Fibroblast of skin of right biceps (primary cell): ENCODE measurements at regions not wholly inside any gene's neighbourhood (a gene's known extent, or its start where the extent isn't known, plus 50 kb on each side); places are given as distances from the start of the nearest gene placed in this dataset.

Experiments
- DNase-seq: peaks from one replicate; pipeline ENCODE4 v3.0.0-alpha.2; 2013

DNA sequence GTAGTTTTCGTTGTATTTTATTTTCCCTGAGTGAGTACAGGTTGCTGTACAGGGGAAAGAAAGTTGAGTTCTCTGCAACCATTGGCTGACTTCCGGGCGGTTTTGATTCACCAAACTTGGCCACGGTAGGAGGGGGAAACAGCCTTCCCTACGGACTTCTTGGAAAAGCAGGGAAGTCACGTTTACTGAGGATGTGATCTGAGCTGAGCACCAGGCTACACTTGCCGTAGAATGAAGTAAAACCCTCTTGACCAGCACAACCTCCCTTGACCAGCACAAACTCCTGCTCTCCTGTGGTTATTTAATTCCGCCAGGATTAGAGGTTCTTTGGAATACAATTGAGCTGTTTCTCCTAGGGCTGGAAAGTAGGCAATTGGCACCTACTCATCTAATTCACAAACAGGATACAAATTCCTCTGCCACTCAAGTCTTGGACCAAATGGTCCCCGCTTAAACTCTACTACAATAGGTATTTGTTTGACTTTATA lies 242.0 kb upstream of the RBFOX1 start:
- no peak for DNase-seq

DNA sequence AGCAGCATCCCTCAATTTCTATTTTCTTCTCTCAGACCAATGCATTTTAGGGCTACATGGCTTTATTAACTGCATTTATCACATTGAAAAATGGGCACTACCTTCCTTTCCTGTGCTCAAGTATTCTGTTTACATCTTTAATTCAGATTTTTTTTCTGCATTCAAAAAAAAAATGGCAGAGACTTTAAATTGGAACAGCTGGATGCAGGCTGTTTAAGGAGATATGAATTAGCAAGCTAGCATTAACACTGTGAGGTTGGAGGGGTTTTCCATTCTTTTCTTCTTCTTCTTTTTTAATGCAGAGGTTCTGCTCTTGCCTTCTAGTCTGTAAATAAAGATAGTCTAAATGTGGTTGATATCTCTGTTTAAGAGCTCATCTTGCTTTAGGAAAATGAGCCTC lies 242.9 kb upstream of the RBFOX1 start:
- no peak for DNase-seq

DNA sequence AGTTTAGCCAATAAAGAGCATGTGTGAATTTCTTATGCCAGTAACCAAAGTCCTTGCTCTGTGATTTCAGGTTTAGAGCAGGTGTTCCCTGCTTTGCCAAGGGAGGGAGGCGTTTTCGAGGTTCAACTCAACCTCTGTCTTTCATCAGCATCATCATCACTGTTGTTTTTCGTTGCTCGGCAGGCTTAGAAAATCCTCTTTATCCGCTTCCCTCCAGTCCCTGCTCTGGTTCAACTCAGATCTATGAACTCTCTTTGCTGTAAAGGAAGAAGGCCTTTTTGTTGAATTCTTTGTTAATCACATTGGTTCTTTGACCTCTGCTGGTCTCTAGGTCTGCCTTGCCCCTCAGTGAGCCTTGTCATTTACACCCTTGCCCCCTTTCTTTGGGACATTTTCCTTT lies 243.9 kb upstream of the RBFOX1 start:
- no peak for DNase-seq

DNA sequence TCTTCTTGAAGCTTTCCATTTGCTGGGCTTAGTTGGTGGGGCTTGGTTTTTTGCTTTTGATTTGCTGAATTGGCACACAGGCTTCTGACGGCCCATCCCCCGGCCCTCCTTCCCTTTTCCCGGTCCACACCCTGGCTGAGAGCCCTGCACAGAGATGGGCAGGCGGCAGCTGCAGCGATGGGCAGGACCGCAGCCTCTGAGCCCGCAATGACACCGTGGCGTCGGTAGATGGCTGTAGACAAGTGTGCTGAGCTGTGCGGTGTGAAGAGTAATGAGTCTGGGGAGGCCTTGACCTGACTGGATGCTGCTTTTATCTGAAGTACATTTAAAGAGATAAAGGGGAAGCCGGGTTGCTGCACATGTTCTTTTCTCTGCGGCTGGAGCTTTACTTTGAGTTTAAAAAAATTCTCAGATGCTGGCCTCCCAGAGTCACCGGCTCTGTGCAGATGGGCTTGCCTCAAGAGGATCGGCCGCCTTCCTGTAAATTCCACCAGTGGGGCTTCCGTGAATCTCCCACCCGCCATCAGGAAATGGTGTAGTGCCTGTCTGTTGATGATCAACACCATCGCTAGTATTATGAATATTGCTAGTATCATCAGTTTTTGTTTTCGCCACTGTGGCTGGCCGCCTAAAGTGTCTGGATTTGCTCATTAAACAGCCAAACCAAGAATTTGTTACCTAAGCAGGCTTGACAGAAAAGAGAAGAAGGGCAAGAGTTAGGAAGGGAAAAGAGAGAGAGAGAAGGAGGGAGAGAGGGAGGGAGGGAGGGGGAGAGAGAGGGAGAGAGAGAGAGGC lies 245.6 kb upstream of the RBFOX1 start:
- no peak for DNase-seq

DNA sequence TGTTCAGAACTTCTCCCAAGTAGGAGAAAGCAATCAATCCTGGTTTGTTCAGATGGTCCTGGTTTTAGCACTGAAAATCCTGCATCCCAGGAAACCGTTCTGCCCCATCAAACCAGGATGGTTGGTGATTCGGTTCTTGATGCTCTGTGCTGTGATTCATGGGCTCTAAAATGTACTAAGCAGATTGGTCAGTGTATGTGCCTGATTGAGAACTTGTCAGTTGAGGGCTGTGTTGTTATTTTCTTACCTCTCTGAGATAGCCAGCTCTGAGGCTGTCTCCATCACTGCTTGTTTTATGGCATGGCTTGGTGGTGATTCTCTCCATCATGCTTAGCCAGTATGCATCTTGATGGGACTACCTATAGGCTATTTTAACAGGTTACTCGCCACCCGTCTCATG lies 246.9 kb upstream of the RBFOX1 start:
- DNase-seq: no peak

DNA sequence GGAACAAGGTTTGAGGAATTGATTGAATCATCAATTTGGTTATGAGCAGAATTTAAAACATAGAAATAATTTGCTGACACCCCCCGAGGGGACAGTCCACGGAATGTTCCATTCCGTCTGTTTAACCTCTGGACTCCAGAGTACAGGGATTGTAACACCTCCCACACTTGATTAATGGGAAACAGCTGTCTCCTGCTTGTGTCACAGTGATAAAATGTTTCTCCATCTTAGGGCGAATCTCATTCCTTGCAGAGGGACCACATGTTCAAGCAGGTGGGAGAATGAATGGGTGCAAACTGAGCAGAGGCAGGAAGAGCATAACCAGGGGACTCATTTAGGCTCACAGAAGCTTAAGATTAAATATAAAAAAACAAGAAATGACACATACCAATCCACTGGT lies 249.5 kb upstream of the RBFOX1 start:
- DNase-seq: no peak

DNA sequence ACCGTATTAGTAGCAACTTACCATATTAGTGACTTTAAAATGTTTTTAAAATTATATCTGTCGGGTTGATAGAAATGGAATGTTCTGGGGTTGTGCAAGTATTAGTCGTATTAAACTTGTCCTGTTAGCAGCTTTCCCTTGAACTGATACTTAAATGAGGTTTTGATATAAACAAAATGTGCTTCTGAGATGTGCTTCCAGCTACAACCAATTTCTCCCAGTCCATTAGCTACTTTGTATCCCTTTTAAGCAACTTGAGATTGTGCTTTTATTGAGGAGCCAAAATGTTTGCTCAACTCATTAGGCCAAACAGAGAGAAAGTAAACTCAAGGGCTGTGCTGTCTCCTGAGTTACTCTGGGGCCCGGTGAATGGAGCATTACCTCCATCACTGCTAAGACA lies 255.0 kb upstream of the RBFOX1 start:
- no peak for DNase-seq

DNA sequence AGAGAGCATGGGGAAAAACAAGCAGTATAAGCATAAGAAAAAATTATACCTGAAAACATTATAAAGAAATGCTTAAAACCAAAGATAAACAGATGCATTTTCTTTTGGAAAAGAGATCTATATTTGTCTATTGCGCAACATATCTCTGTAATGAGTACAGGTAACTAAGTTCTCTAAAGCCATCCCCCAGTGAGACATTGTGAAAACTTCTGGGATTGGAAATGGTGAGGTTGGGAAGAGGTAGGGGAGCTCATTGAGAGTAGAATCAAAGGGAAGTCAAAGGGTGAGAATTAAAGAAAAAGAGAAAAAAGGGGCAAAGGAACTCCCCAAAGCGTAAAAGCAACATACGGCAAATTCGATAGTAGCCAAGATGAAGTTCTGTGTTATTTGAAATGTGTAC lies 257.9 kb upstream of the RBFOX1 start:
- DNase-seq: no peak

DNA sequence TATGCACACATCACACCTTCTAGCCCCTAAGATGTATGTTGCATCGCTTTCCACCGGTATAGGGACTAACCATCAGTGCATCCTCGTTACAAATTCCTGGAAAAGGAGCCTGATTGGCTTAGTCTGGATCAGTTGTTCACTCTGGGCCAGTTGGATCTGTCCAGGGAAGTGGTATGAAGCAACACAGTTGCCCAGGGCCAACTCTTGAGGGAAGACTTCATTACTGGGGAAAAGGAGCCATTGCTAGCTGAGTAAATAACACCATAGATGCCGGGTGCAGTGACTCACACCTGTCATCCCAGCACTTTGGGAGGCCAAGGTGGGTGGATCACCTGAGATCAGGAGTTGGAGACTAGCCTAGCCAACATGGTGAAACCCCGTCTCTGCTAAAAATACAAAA lies 275.2 kb upstream of the RBFOX1 start:
- DNase-seq: no peak

DNA sequence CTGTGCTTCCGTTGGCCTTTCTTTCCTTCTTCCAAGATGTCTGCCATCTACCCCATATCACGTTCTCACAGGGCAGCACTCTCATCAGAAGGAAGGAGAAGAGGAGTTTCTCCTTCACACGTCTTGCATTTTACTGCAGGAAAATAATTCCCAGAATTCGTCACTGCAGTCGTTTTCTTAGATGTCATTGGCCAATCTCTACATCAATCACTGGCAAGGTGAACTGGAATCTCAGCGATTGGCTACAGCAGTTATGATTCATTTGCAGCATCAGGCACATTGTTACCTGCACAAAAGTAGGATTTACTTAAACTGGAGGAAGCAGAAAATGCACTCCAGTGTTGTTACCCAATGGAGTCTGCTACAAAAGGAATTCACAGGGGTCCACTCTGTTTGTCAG lies 277.2 kb upstream of the RBFOX1 start:
- no peak for DNase-seq

DNA sequence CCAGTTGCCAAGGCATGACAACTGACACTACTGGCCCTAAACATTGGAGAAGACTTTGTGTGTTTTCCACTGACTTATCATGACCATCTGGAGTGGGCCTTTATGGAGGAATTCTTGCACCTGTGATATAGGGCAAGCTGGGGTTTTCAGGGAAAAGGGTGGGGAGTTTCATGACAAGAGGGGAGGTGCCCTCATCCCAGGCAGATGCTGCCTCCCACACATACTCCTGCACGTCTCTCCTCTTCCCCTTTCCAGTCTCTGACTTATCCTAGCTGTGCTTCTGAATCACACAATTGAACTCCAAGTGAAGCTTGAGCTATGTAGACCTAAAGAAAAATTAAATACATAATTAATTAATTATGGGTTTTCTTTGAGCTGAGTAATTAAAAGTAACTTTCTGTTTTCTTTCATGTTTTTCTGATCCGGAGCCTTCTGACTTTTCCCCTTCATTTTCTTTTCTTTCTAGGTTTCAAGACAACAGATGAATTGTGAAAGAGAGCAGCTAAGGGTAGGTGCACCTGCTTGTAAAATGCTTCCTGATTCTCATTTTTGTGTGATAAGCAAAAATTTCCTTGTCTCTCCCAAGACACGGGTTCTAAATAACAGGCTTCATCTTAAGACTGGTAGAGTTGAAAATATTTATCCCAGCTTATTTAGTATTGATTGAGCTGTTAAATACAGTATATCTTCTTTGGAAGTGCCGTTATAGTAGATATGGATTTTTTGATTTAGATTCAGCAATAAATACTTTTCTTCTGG lies 280.9 kb upstream of the RBFOX1 start:
- no peak for DNase-seq

DNA sequence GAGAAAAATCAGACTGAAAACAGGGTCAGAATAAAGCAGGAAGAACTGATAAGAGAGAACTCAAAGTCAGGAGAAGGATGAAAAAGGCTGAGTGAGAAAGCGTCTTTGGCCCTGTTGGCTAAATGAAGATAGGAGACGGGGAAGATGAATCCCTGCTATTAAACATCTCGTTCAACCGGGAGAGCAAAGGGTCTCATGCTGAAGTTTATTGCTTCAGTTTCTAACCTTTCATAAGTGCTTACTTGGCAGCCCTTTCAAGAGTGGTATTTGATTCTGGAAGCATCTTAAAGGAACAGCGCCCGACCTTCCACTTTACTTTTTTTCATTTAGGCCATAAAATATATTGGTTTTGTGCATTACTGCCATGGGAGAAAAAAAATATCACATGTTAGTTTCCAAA lies 288.3 kb upstream of the RBFOX1 start:
- DNase-seq: no peak

DNA sequence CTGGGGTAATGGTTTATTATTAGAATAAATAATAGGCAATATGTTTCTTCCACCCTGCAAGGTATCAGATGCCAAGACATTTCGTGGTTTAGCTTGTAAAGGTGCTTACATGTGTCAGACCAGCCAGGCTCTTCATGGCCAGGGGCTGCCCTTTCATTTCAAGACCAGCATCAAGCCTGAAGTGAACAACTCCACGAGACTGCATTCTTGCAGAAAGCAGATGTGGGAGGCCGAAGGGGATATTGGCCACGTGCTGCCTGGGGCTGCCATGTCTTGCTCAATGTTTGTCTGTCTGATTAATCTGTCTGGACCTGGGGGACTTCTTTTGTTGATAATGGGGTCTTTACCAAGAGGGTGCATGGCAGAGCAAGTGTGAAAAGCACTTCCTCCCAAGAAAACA lies 294.2 kb upstream of the RBFOX1 start:
- no peak for DNase-seq

DNA sequence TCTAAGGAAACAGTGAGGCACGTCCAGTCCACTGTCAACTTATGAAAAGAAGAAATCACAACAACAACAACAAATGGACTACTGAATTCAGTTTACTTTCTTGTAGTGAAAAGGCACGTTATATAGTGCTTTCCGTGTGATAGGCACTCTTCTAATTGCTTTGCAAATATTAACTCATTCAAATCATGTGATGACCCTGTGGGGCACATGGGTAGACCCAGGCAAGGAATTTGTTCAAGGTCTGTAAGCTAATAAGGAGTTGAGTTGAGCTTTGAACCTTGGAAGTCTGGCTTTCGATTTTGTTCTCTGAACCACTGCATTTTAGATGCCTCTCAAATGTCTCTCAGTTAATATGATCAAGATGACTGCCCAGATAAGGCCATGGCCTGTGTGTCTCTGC lies 295.1 kb upstream of the RBFOX1 start:
- DNase-seq: no peak

DNA sequence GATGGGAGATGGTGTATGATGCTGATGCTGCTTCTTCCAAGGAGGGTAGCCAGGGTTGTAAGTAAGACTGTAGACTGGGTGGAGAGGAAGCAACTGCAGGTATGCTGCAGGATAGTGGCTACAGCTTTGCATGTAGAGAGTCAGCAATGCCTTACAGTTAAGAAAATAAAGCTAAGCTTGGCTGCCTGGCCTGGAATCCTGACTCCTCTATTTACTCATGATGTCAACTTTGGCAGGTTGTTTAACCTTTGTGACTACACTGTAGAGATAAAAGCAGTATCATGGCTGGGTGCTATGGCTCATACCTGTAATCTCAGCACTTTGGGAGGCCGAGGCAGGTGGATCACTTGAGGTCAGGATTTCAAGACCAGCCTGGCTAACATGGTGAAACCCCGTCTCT lies 301.6 kb upstream of the RBFOX1 start:
- no peak for DNase-seq

DNA sequence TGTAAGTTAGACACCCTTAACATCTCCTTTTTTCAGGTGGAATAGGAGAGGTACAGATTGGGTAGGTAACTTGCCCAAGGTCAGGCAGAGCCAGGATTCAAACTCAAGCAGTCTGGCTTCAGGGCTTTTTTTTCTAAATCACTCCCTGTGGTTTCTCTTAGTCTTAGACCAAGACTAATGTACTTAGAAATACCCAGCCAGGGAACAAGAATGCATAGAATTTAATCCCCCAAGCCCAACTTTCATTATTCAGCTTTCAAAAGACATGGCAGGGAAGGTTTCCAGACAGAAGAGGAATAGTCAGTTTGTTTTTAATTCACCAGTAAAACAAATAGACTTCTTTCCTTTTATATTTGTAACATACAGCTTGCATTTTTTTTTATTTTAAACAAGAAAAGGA lies 305.2 kb upstream of the RBFOX1 start:
- no peak for DNase-seq

DNA sequence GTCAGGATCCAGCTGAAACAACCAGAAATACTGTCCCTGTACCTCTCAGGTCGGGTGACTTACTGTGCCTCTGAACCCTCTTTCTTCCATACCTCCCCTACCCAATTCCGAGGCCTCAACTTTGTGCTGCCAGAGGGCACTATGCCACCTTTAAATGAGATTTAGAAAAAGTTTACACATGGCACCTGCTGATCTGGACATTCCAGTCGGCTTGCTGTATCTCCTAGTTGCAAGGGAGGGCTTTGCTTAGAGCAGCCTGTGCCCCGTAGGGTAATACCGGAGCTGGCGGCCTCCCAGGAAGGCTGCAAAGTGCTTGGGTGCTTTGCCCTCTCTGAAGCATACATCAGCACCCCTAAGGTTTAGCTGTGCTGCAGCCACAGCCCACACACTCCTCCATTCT lies 306.0 kb upstream of the RBFOX1 start:
- no peak for DNase-seq

DNA sequence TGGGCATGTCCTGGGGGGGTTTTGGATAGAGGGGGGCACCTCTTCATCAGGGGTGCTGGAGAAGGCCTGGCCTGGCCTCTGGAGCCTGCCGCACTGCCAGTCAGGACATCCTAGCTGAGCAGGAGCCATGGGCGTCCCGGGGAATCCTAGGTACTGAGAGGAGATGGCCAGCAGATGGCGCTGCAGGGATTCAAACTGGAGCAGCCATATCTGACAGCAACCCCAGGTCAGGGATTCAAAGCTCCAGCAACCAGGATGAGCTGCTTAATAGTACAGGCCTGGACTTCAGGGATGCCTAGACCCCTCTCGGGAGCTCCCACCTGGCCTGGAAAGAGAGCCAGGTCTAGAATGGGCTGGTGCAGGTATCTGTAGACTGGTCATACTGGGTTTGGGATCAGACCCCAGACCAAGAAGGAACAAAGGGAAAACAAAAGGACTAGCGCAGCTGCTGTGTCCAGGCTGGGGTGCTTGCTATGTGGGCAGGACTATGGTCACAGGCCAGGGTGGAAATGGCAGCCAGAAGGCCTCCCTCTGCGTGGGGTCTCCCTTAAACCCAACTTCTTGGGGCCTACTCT lies 306.9 kb upstream of the RBFOX1 start:
- DNase-seq: peak; percentile 3

DNA sequence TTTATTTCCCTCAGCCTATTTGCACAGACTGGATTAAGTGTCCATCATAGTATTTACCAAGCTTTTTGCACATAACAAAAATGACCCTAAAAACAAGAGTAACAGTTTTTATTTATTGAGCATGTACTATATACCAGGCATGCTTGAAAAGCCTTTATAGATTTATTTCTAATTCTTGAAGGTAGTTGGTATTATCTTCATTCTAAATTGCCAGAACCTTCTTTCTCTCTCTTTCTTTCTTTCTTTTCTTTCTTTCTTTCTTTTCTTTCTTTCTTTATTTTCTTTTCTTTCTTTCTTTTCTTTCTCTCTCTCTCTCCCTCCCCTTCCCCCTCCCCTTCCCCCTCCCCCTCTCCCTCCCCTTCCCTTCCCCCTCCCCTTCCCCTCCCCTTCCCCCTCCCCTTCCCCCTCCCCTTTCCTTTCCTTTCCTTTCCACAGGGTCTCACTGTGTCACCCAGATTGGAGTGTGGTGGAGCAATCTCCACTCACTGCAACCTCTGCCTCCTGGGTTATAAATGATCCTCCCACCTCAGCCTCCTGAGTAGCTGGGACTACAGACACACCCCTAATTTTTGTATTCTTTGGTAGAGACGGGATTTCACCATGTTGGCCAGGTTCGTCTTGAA lies 310.9 kb upstream of the RBFOX1 start:
- DNase-seq: no peak

DNA sequence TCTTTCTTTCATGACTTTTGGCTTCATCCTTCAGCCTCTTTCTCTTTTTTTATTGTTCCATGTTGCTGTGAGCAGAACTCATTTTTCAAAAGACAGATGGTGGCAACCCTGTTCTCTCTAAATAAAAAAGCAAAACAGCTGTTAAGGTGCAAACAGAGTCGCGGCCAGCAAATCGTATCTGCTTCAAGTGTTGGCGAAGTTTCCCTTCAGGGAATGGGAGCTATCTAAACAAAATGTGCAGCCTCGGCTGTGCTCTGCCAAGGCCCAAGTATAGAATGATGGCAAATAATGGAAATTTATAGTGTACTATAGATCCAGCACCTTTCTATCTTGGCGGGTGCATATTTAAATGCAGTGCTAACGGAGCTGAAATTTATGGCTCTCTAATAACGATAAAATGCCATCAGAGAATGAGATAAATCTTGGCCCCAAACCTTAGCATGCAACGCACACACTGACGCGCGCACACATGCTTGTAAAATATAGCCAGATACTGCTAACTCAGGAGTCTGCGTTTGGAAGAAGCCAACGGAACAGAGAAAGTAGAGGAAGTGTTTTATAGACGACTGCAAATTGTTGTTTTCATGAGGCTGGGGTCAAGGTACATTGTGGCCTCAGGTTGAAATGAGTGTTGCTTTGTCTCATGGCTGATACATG lies 315.5 kb upstream of the RBFOX1 start:
- DNase-seq: no peak

DNA sequence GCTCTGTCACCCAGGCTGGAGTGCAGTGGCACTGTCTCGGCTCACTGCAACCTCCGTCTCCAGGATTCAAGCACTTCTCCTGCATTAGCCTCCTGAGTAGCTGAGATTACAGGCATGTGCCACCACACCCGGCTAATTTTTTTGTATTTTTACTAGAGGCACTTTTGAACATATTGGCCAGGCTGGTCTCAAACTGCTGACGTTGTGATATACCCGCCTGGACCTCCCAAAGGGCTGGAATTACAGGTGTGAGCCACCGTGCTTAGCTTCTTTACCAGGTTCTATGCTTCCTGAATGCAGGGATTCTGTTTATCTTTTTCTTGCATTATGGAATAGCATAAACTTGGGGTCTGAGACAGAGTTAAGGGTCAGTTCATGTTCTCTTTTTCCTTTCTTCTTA lies 317.9 kb upstream of the RBFOX1 start:
- no peak for DNase-seq

DNA sequence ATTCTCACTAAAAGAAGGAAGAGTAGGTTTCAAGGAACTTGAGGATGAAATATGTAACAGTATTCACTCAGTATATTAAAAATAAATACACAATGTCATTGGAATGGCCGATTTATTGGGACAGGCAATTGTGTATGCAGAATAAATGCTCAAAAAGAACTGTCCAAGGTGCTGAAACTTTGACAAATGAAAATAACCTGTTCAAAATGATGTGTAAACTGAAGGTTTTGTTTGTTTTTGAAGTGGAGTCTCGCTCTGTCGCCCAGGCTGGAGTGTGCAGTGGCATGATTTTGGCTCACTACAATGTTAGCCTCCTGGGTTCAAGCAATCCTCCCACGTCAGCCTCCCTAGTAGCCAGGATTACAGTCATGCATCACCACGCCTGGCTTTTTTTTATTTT lies 318.7 kb upstream of the RBFOX1 start:
- DNase-seq: peak; percentile 1

DNA sequence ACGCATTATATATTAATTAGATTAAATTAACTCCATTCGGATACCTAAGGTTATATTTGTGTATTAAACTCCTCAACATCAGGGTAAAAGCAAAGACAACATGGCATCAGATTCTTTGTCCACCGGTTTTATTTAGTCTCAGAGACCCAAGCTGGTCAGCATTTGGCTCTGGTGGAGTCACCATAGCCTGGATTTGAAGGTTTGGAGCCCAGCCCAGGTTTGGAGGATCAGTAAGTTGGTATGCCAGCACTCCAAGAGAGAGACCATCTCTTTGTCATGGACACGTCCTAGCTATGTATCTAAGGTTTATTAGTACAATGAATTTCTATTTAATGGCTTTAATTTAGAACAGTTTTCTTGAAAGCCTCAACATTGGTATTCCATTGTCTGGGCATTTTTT lies 328.4 kb upstream of the RBFOX1 start:
- DNase-seq: no peak
